Right atrium auricular region (tissue), 2 donors: ENCODE measurements at regions not wholly inside any gene's neighbourhood (a gene's known extent, or its start where the extent isn't known, plus 50 kb on each side); places are given as distances from the start of the nearest gene placed in this dataset.

Experiments used
- DNase-seq: peaks from one replicate; pipeline ENCODE4 v3.0.0-alpha.2; 2019; ENCODE audit warnings: low spot score
- H3K27ac ChIP-seq, 2 donors: fragments of 200-600 bp; sonication (generic); 1 replicate in 1 of 2; 2 replicates in 1 of 2; pipeline ENCODE4 v1.5.1; 2016 to 2019
- H3K27me3 ChIP-seq, 2 donors: fragments of 200-600 bp; sonication (generic); one replicate each; pipeline versions ENCODE4 v1.5.1 to v1.6.0; 2017 to 2019
- H3K36me3 ChIP-seq: fragments of 200-600 bp; sonication (generic); one replicate; pipeline ENCODE4 v1.5.1; 2016
- H3K4me1 ChIP-seq, 2 donors: fragments of 200-600 bp; sonication (generic); one replicate each; pipeline versions ENCODE4 v1.5.1 to v1.6.0; 2017 to 2019
- H3K4me3 ChIP-seq, 2 donors: fragments of 200-600 bp; sonication (generic); 1 replicate in 1 of 2; 2 replicates in 1 of 2; pipeline ENCODE4 v1.5.1; 2017 to 2019; ENCODE audit warnings: mild to moderate bottlenecking in 1 of 2, moderate library complexity in 1 of 2
- H3K9me3 ChIP-seq, 2 donors: fragments of 200-600 bp; sonication (generic); one replicate each; pipeline ENCODE4 v1.5.1; 2019
- TF ChIP-seq, protein P1 (sequence below), 2 donors: fragments of 200-600 bp; sonication (generic); IDR thresholded peaks; one replicate each; pipeline ENCODE4 v1.5.1; 2019; ENCODE audit warnings: antibody characterized with exemption in 2 of 2

DNA sequence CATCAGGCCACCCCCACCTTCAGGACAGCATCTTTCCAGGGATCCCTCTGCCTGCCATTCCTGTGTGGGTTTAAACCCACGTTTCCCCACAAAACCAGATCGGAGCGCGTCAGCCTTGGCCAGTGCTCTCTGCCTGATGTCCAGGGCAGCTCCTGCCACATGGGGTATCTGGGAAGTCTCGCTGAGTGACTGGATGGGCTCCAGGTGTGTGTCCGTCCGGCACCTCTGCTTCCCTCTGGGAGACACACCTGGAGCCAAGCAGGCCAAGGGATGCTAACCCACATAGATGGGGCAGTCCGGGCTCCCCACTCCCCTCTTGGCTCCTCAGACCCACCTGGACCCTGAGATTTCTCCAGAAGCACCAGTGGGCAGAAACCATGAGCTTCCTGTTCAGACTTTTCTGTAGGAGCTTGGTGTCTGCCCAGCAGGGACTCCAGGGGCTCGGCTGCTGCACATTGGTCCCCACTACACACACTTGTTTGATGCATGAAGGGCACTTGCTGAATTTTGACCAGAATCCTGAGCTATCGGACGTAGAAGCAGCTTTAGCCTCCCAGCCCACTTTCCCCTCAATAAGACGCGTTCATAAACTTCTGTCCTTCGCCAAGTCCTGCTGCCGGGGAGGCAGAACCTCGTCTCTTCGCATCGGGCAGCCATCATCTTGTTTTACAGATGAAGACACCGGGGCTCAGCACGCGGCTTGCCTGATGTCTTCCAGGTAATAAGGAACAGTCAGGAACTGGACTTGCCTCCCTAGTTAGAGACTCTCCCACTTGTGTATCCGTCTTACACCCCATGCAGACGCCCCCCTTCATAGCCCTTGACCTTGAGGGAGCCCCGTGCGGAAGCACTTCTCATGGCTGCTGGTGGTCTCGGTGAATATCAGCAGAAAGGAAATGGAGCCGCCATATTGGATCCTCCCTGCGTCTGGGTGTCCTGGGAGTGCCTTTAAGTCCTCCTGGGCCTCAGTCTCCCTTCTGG lies 91.6 kb upstream of the ZNF469 start:
- TF ChIP-seq, protein P1, sequence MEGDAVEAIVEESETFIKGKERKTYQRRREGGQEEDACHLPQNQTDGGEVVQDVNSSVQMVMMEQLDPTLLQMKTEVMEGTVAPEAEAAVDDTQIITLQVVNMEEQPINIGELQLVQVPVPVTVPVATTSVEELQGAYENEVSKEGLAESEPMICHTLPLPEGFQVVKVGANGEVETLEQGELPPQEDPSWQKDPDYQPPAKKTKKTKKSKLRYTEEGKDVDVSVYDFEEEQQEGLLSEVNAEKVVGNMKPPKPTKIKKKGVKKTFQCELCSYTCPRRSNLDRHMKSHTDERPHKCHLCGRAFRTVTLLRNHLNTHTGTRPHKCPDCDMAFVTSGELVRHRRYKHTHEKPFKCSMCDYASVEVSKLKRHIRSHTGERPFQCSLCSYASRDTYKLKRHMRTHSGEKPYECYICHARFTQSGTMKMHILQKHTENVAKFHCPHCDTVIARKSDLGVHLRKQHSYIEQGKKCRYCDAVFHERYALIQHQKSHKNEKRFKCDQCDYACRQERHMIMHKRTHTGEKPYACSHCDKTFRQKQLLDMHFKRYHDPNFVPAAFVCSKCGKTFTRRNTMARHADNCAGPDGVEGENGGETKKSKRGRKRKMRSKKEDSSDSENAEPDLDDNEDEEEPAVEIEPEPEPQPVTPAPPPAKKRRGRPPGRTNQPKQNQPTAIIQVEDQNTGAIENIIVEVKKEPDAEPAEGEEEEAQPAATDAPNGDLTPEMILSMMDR (IDR thresholded peaks at IDR 0.05), result no peak
- DNase-seq, result no peak
- H3K27me3 ChIP-seq, result no peaks in the 10 kb centered on the region

DNA sequence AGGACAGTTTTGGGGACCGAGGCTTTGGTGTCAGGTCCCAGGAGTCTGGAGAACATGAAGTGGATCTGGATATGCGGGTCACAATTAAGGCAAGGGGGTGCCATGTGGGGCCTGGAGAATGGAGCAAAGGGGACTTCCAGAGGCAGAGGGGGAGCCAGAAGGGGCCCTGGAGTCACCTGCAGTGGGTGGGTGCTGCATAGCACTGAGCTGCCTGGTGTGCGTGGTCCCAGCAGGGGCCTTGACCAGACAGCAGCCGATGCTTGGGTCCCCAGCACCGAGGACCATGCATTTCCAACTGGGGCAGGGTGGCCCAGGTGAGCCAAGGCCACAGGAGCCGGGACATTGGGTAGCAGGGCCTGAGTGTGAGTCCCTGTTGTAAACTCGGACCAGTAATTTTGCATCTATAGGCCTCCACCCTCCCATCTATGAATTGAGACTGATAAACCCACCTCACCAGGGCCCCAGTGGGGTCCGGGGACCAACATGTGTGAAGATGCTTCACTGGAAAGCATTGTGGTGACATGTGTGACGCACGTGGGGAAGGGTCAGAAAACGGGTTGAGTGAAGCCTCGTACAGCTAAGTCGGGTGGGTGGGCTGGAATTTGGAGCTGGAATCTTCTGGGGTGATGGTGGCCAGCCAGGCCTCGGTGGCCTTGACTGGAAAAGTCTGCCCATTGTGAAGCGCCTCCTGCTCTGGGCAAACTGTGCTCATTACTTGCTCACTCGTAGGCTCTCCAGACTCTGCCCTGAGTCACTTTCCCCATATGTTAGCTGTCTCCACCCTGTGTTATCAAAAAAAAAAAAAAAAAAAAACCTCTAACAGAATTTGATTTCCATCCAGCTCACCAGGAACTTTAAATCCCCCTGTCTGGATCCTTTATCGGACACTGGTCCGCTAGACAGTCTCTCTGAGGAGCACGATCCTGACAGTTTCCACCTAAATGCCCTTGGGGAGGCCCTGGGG lies 90.5 kb upstream of the ZNF469 start:
- Histone ChIP-seq H3K36me3 (no peaks in the 10 kb centered on the region), H3K27me3 (no peaks in the 10 kb centered on the region), H3K9me3 (peaks cover 1 to 14% of the 10 kb centered on the region in 2 donors), H3K4me3 (no peak overlapping the region), H3K4me1 (no peaks in the 10 kb centered on the region), H3K27ac (no peak overlapping the region)
- DNase-seq, result no peak
- TF ChIP-seq, protein P1 (IDR thresholded peaks at IDR 0.05), result no peak

More for the DNA sequence above, 91.6 kb upstream of the ZNF469 start:
- Histone ChIP-seq H3K27ac (no peak overlapping the region), H3K4me3 (no peak overlapping the region), H3K36me3 (no peaks in the 10 kb centered on the region), H3K9me3 (peaks cover 5 to 26% of the 10 kb centered on the region in 2 donors), H3K4me1 (no peaks in the 10 kb centered on the region)

DNA sequence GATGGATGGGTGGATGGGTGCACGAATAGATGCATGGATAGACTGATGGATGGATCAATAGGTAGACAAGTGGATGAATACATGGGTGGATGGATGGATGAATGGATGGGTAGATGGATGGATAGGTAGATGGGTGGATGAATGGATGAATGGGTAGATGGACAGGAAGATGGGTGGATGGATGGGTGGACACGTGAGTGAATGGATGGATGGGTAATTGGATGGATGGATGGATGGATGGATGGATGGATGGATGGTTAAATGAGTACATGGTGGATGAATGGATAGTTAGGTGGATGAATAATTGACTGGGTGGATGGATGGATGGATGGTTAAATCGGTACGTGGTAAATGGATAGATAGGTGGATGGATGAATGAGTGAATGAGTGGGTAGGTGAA lies 89.7 kb upstream of the ZNF469 start:
- no peak overlapping the region for H3K4me3 ChIP-seq
- no peaks in the 10 kb centered on the region for H3K27me3 ChIP-seq
- no peak for DNase-seq
- no peaks in the 10 kb centered on the region for H3K36me3 ChIP-seq
- H3K27ac ChIP-seq, result no peak overlapping the region
- no peaks in the 10 kb centered on the region for H3K4me1 ChIP-seq
- TF ChIP-seq, protein P1 (IDR thresholded peaks at IDR 0.05), result no peak
- H3K9me3 ChIP-seq, result peaks cover 0 to 7% of the 10 kb centered on the region in 2 donors

DNA sequence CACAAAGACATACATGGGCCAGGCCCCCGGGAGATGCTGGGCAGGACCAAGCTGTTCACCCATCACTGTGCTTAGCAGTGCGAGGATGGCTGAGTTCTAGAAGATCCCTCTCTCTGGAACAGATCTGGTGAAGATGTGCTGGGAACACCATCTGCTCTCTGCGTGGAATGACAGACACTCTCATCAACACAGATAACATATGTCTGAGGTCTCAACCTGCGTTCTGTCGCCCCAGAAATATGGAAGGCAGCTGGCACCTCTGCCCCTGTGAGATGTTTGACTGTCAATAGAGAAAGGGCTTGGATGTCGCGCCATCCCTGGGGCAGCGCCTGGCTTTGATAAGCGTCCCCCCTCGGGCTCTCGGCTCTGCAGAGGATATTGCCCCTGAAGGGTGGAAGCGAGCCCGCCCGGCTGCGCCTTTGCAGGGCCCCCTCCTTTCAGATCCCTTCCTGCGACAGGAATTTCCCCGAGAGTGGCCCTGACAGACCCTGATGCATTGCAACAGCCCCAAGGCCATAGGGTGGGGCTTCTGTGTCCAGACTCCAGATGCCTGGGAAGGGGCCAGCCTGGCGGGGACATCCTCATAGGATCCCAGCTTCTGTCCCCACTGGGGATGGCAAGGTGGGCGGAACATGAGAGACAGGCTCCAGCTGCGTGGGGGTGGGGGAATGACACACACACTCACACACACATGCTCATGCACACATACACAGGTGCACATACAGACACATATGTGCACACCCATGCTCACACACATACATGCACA lies 86.9 kb upstream of the ZNF469 start:
- Histone ChIP-seq H3K36me3 (no peaks in the 10 kb centered on the region), H3K27me3 (no peaks in the 10 kb centered on the region), H3K9me3 (no peaks in the 10 kb centered on the region), H3K4me3 (no peak overlapping the region), H3K4me1 (no peaks in the 10 kb centered on the region), H3K27ac (no peak overlapping the region)
- TF ChIP-seq, protein P1 (IDR thresholded peaks at IDR 0.05), result no peak
- DNase-seq, result no peak

DNA sequence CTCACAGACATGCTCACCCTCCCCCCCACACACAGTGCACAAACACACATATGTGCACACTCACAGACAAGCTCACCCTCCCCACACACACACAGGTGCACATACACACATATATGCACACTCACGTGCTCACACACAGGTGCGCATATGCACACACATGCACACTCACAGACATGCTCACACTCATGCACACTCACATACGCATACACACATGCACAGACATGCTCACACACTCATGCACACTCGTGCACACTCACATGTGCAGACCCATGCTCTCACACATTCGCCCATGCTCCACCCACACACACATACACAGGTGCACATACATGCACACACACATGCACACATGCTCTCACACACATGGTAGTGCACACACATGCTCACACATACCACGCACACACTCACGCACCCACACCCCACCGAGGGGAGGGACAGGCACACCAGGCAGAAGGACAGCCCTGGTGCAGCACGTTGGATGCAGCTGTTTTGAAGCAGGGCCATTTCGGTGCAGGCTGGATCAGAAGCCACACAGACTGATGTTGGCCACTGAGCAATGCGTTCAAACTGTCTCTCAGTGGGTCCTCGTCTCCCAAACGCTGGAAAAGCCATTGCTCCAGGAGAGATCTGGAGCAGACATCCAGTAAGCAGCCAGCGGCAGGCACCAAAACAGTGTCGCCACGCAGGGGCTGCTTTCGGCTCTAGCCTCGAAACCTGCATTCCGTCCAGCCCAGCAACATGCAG lies 86.2 kb upstream of the ZNF469 start:
- no peak for DNase-seq
- Histone ChIP-seq H3K27me3 (no peaks in the 10 kb centered on the region), H3K9me3 (no peaks in the 10 kb centered on the region)

More for the DNA sequence above, 86.2 kb upstream of the ZNF469 start:
- Histone ChIP-seq H3K4me3 (no peak overlapping the region), H3K36me3 (no peaks in the 10 kb centered on the region), H3K4me1 (no peaks in the 10 kb centered on the region), H3K27ac (no peak overlapping the region)
- TF ChIP-seq, protein P1 (IDR thresholded peaks at IDR 0.05), result no peak
